ENCODE measurements at regions not wholly inside any gene's neighbourhood (a gene's known extent, or its start where the extent isn't known, plus 50 kb on each side); places are given as distances from the start of the nearest gene placed in this dataset.
"Not testable (repeated sequence)": the region's sequence is repeated elsewhere in the genome, so short reads cannot be mapped to it uniquely, and the experiment has no call there.

GRCh38 chr5:118382931-118383330, 605.4 kb downstream of the DTWD2 start:
- TF ChIP-seq CTCF (IDR thresholded peaks at IDR 0.05; ENCODE audit: extremely low read depth in 1 of 2, insufficient read depth in 1 of 2, low read depth in 1 of 2, low read length in 2 of 2); JUN (IDR thresholded peaks at IDR 0.05; ENCODE audit: borderline replicate concordance, insufficient read depth, insufficient read length, low read depth); EZH2 (IDR thresholded peaks at IDR 0.05; ENCODE audit: borderline replicate concordance, low read depth, low read length, severe bottlenecking); POLR2AphosphoS5 (IDR thresholded peaks at IDR 0.05; ENCODE audit: insufficient read depth, low read depth, low read length); POLR2A (IDR thresholded peaks at IDR 0.05; ENCODE audit: low read depth, low read length): not testable (repeated sequence)
